HEK293 (cell line): ENCODE measurements at regions not wholly inside any gene's neighbourhood (a gene's known extent, or its start where the extent isn't known, plus 50 kb on each side); places are given as distances from the start of the nearest gene placed in this dataset.

ENCODE experiments used
- CTCF ChIA-PET: fragments of 350-600 bp; formaldehyde crosslinking; extraction: SDS; loops from one replicate; lab custom pipeline; 2021; ENCODE audit warnings: antibody characterized with exemption; lab: Yijun Ruan, JAX
- POLR2A ChIA-PET: fragments of 300-600 bp; formaldehyde crosslinking; extraction: SDS; loops from one replicate; lab custom pipeline; 2020; ENCODE audit warnings: antibody characterized with exemption, inconsistent platforms; lab: Yijun Ruan, JAX
- H3K27ac ChIP-seq: fragments of 200-500 bp; sonication (Bioruptor generic); 2 replicates; pipeline ENCODE4 v1.5.1; 2014; ENCODE audit warnings: low read depth, low read length, control low read depth, inconsistent platforms; ENCODE audit errors: extremely low read depth
- H3K36me3 ChIP-seq, 2 experiments: fragments of 200-500 bp in 1 of 2; sonication (Bioruptor generic) in 1 of 2; 1 replicate in 1 of 2; 2 replicates in 1 of 2; pipeline ENCODE4 v1.5.1; 2014 to 2017; ENCODE audit warnings: inconsistent platforms in 2 of 2, low read length in 2 of 2; ENCODE audit not compliant: control insufficient read depth in 2 of 2, insufficient read depth in 1 of 2
- H3K4me1 ChIP-seq: fragments of 200-500 bp; sonication (Bioruptor generic); 2 replicates; pipeline ENCODE4 v1.5.1; 2014; ENCODE audit warnings: mild to moderate bottlenecking, low read length, inconsistent platforms; ENCODE audit not compliant: control insufficient read depth, insufficient read depth
- H3K4me3 ChIP-seq: 2 replicates; pipeline ENCODE4 v1.5.1; 2011; ENCODE audit warnings: low read depth, mild to moderate bottlenecking, control low read depth, low read length, moderate library complexity
- H3K9me3 ChIP-seq: fragments of 200-500 bp; sonication (Bioruptor generic); 2 replicates; pipeline ENCODE4 v1.5.1; 2014; ENCODE audit warnings: low read depth, low read length, inconsistent platforms; ENCODE audit not compliant: control insufficient read depth, insufficient read depth
- HOXC10 ChIP-seq: sonication (generic); formaldehyde crosslinking; IDR thresholded peaks from 2 replicates; pipeline ENCODE4 v1.8.1; 2023; ENCODE audit warnings: mild to moderate bottlenecking, missing genetic modification reagents
- KLF1 ChIP-seq: fragments of 450-650 bp; formaldehyde crosslinking; IDR thresholded peaks from 2 replicates; pipeline ENCODE4 v1.5.1; 2016; ENCODE audit warnings: missing biosample characterization, missing genetic modification characterization
- SP2 ChIP-seq: fragments of 450-650 bp; formaldehyde crosslinking; IDR thresholded peaks from 2 replicates; pipeline ENCODE4 v1.5.1; 2016; ENCODE audit warnings: missing biosample characterization, missing genetic modification characterization
- TRIM28 ChIP-seq: IDR thresholded peaks from 2 replicates; pipeline ENCODE4 v1.6.1; 2011; ENCODE audit warnings: low read length, control low read depth, borderline replicate concordance
- ZBTB48 ChIP-seq: fragments of 450-650 bp; formaldehyde crosslinking; IDR thresholded peaks from 2 replicates; pipeline ENCODE4 v1.5.1; 2016; ENCODE audit warnings: missing biosample characterization, missing genetic modification characterization
- ZNF211 ChIP-seq: fragments of 450-650 bp; formaldehyde crosslinking; IDR thresholded peaks from 2 replicates; pipeline ENCODE4 v1.5.1; 2016; ENCODE audit warnings: low read depth, missing biosample characterization, missing genetic modification characterization
- ZNF223 ChIP-seq: fragments of 450-650 bp; formaldehyde crosslinking; IDR thresholded peaks from 2 replicates; pipeline ENCODE4 v1.5.1; 2016; ENCODE audit warnings: missing biosample characterization, missing genetic modification characterization
- ZNF416 ChIP-seq: fragments of 450-650 bp; formaldehyde crosslinking; IDR thresholded peaks from 2 replicates; pipeline ENCODE4 v1.5.1; 2016; ENCODE audit warnings: missing biosample characterization, missing genetic modification characterization
- ZNF560 ChIP-seq: fragments of 450-650 bp; formaldehyde crosslinking; IDR thresholded peaks from 2 replicates; pipeline ENCODE4 v1.5.1; 2017; ENCODE audit warnings: missing biosample characterization, missing genetic modification characterization, borderline replicate concordance
- ZNF664 ChIP-seq: fragments of 450-650 bp; formaldehyde crosslinking; IDR thresholded peaks from 2 replicates; pipeline ENCODE4 v1.5.1; 2016; ENCODE audit warnings: missing biosample characterization, missing genetic modification characterization
- TF ChIP-seq, protein P1 (sequence below): IDR thresholded peaks from 2 replicates; pipeline ENCODE4 v1.6.1; 2011; ENCODE audit warnings: mild to moderate bottlenecking, low read depth, low read length, borderline replicate concordance
- TF ChIP-seq, protein P2 (sequence below): fragments of 450-650 bp; formaldehyde crosslinking; IDR thresholded peaks from 2 replicates; pipeline ENCODE4 v1.5.1; 2016; ENCODE audit warnings: missing biosample characterization, missing genetic modification characterization
- TF ChIP-seq, protein P3 (sequence below): fragments of 450-650 bp; formaldehyde crosslinking; IDR thresholded peaks from 2 replicates; pipeline ENCODE4 v1.5.1; 2016; ENCODE audit warnings: missing biosample characterization, missing genetic modification characterization
- TF ChIP-seq, protein P4 (sequence below): fragments of 450-650 bp; formaldehyde crosslinking; IDR thresholded peaks from 2 replicates; pipeline ENCODE4 v1.5.1; 2016; ENCODE audit warnings: missing biosample characterization, missing genetic modification characterization
- TF ChIP-seq, protein P5 (sequence below): sonication (generic); formaldehyde crosslinking; IDR thresholded peaks from 2 replicates; pipeline ENCODE4 v1.8.1; 2022; ENCODE audit warnings: mild to moderate bottlenecking, moderate library complexity, missing genetic modification reagents
- TF ChIP-seq, protein P6 (sequence below): fragments of 450-650 bp; formaldehyde crosslinking; IDR thresholded peaks from 2 replicates; pipeline ENCODE4 v1.5.1; 2016; ENCODE audit warnings: missing biosample characterization, missing genetic modification characterization

DNA sequence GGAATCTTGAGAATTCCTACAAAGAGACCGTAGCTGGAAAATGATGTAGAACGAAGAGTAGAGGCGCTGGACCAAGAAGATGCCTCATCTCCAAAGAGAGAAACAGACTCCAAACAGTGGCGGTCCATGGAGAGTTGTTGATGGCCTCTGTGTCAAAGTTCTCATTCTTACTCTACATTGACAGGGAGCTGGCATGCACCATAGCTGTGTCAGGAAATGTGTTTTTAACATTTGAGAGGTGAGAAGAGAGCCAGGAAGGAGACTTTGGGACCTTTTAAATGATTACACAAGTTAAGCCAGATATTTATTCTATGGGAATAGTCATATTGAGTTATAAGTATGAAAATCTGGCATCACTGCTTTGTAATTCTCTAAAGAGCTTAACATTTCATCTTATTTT is 61.5 kb upstream of the FERD3L start (continued):
- TF ChIP-seq, protein P1, sequence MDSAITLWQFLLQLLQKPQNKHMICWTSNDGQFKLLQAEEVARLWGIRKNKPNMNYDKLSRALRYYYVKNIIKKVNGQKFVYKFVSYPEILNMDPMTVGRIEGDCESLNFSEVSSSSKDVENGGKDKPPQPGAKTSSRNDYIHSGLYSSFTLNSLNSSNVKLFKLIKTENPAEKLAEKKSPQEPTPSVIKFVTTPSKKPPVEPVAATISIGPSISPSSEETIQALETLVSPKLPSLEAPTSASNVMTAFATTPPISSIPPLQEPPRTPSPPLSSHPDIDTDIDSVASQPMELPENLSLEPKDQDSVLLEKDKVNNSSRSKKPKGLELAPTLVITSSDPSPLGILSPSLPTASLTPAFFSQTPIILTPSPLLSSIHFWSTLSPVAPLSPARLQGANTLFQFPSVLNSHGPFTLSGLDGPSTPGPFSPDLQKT, result no peak
- no peak for TF ChIP-seq KLF1 (tag by site-specific recombination)
- TF ChIP-seq ZNF416 (tag by site-specific recombination), result no peak
- no peak for TF ChIP-seq SP2 (tag by site-specific recombination)
- no peak for TF ChIP-seq ZNF560 (tag by site-specific recombination)
- no peak for TF ChIP-seq ZNF664 (tag by site-specific recombination)

DNA sequence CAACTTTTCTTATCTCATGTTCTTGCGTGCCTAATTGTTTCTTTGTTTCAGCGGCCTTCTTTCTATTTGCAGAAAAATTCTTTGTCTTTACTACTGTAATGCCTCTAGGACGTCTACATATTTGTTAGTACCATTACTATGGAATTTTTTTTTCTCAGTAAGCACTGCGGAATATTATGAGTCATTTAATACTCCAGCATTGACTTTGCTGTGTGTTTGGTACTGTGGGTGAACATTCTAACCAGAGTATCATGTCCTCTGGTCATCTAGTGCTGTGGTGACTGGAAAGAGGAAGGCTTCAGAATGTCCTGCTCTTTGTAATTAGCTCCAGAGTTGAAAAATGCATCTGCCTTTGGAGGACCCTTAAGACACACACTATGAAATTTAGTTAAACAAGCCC is 58.5 kb upstream of the FERD3L start:
- Histone ChIP-seq H3K9me3 (no peaks in the 10 kb centered on the region), H3K4me3 (no peak overlapping the region), H3K4me1 (peaks cover 4% of the 10 kb centered on the region; the same call in 1 of the 2 replicates), H3K27ac (no peak overlapping the region), H3K36me3 (no peaks in the 10 kb centered on the region)
- POLR2A ChIA-PET, result no interaction called here
- CTCF ChIA-PET, result interaction anchor here (0.6 kb wide), 1 partner anchor 100 kb away, joined by 3 read pairs; no protein-coding TSS in a partner anchor
- TF ChIP-seq TRIM28 (no peak), ZBTB48 (tag by site-specific recombination) (no peak), ZNF664 (tag by site-specific recombination) (no peak), ZNF223 (no peak), HOXC10 (CRISPR knock-in tag) (no peak), ZNF211 (tag by site-specific recombination) (no peak)
- TF ChIP-seq, protein P2, sequence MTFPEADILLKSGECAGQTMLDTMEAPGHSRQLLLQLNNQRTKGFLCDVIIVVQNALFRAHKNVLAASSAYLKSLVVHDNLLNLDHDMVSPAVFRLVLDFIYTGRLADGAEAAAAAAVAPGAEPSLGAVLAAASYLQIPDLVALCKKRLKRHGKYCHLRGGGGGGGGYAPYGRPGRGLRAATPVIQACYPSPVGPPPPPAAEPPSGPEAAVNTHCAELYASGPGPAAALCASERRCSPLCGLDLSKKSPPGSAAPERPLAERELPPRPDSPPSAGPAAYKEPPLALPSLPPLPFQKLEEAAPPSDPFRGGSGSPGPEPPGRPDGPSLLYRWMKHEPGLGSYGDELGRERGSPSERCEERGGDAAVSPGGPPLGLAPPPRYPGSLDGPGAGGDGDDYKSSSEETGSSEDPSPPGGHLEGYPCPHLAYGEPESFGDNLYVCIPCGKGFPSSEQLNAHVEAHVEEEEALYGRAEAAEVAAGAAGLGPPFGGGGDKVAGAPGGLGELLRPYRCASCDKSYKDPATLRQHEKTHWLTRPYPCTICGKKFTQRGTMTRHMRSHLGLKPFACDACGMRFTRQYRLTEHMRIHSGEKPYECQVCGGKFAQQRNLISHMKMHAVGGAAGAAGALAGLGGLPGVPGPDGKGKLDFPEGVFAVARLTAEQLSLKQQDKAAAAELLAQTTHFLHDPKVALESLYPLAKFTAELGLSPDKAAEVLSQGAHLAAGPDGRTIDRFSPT (tag by site-specific recombination), result no peak
- TF ChIP-seq, protein P3, sequence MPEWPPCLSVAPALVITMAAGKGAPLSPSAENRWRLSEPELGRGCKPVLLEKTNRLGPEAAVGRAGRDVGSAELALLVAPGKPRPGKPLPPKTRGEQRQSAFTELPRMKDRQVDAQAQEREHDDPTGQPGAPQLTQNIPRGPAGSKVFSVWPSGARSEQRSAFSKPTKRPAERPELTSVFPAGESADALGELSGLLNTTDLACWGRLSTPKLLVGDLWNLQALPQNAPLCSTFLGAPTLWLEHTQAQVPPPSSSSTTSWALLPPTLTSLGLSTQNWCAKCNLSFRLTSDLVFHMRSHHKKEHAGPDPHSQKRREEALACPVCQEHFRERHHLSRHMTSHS, result no peak
- TF ChIP-seq, protein P4, sequence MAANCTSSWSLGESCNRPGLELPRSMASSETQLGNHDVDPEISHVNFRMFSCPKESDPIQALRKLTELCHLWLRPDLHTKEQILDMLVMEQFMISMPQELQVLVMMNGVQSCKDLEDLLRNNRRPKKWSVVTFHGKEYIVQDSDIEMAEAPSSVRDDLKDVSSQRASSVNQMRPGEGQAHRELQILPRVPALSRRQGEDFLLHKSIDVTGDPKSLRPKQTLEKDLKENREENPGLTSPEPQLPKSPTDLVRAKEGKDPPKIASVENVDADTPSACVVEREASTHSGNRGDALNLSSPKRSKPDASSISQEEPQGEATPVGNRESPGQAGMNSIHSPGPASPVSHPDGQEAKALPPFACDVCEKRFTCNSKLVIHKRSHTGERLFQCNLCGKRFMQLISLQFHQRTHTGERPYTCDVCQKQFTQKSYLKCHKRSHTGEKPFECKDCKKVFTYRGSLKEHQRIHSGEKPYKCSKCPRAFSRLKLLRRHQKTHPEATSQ (tag by site-specific recombination), result no peak
- TF ChIP-seq, protein P5, sequence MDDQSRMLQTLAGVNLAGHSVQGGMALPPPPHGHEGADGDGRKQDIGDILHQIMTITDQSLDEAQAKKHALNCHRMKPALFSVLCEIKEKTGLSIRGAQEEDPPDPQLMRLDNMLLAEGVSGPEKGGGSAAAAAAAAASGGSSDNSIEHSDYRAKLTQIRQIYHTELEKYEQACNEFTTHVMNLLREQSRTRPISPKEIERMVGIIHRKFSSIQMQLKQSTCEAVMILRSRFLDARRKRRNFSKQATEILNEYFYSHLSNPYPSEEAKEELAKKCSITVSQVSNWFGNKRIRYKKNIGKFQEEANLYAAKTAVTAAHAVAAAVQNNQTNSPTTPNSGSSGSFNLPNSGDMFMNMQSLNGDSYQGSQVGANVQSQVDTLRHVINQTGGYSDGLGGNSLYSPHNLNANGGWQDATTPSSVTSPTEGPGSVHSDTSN (CRISPR knock-in tag), result no peak
- TF ChIP-seq, protein P6, sequence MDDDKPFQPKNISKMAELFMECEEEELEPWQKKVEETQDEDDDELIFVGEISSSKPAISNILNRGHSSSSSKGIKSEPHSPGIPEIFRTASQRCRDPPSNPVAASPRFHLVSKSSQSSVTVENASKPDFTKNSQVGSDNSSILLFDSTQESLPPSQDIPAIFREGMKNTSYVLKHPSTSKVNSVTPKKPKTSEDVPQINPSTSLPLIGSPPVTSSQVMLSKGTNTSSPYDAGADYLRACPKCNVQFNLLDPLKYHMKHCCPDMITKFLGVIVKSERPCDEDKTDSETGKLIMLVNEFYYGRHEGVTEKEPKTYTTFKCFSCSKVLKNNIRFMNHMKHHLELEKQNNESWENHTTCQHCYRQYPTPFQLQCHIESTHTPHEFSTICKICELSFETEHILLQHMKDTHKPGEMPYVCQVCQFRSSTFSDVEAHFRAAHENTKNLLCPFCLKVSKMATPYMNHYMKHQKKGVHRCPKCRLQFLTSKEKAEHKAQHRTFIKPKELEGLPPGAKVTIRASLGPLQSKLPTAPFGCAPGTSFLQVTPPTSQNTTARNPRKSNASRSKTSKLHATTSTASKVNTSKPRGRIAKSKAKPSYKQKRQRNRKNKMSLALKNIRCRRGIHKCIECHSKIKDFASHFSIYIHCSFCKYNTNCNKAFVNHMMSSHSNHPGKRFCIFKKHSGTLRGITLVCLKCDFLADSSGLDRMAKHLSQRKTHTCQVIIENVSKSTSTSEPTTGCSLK (tag by site-specific recombination), result no peak
